GM12878 (cell line): ENCODE measurements at regions not wholly inside any gene's neighbourhood (a gene's known extent, or its start where the extent isn't known, plus 50 kb on each side); places are given as distances from the start of the nearest gene placed in this dataset.

Experiments
- ATAC-seq: fragments of 200-7000 bp; cut with Tn5 transposase; 3 replicates; pipeline ENCODE4 v1.9.1; 2020; ENCODE audit warnings: mild to moderate bottlenecking, moderate library complexity
- BruUV-seq: library from RNA; stranded (reverse); fragments of 400-500 nt; replicated peaks from 2 replicates; lab custom pipeline; 2021; lab: Mats Ljungman, UMichigan
- CTCF ChIA-PET: fragments of 300-600 bp; sonication (Branson Sonifier 250); formaldehyde crosslinking; extraction: SDS; loops from one replicate; lab custom pipeline; 2021; ENCODE audit warnings: inconsistent platforms; lab: Yijun Ruan, JAX
- POLR2A ChIA-PET: fragments of 350-600 bp; formaldehyde crosslinking; extraction: SDS; loops from one replicate; lab custom pipeline; 2021; ENCODE audit warnings: inconsistent platforms; lab: Charles Lee
- RAD21 ChIA-PET: fragments of 300-600 bp; sonication (Branson Sonifier 250); formaldehyde crosslinking; loops from one replicate; lab custom pipeline; 2023; ENCODE audit warnings: antibody characterized with exemption; ENCODE audit not compliant: unreplicated experiment; lab: Charles Lee
- SMC1A ChIA-PET: fragments of 300-600 bp; sonication (Branson Sonifier 250); formaldehyde crosslinking; loops from one replicate; lab custom pipeline; 2023; ENCODE audit not compliant: unreplicated experiment, uncharacterized antibody; lab: Charles Lee
- DNase-seq: peaks from one replicate; pipeline ENCODE4 v3.0.0-alpha.2; 2011; ENCODE audit warnings: low read depth, low spot score
- FAIRE-seq: peaks from 3 replicates; lab custom pipeline; 2011; peaks lifted over from hg19 to GRCh38; lab: Jason Lieb, UNC
- H2AFZ ChIP-seq: 2 replicates; pipeline ENCODE4 v1.6.0; 2011; ENCODE audit warnings: low read depth, low read length, control low read depth; ENCODE audit not compliant: control insufficient read depth
- H3K27ac ChIP-seq: 2 replicates; pipeline ENCODE4 v1.5.1; 2011; ENCODE audit warnings: control low read depth; ENCODE audit not compliant: control insufficient read depth, insufficient read depth
- H3K27me3 ChIP-seq, 2 experiments: replicated peaks in 1 of 2; 2 replicates each; pipeline versions ENCODE4 v1.6.0 to v1.6.1; 2011; ENCODE audit warnings: low read length in 1 of 2; ENCODE audit not compliant: control insufficient read depth in 2 of 2, insufficient read depth in 2 of 2
- H3K36me3 ChIP-seq, 2 experiments: 2 replicates each; pipeline ENCODE4 v1.5.1; 2011; ENCODE audit warnings: low read length in 1 of 2; ENCODE audit not compliant: control insufficient read depth in 2 of 2, insufficient read depth in 2 of 2
- H3K4me1 ChIP-seq: 2 replicates; pipeline ENCODE4 v1.6.1; 2011; ENCODE audit warnings: mild to moderate bottlenecking, low read length, moderate library complexity, mixed read lengths; ENCODE audit not compliant: control insufficient read depth, insufficient read depth
- H3K4me2 ChIP-seq: 2 replicates; pipeline ENCODE4 v1.6.0; 2011; ENCODE audit warnings: control low read depth; ENCODE audit not compliant: control insufficient read depth, insufficient read depth
- H3K4me3 ChIP-seq: fragments of 200-600 bp; sonication (generic); 2 replicates; pipeline ENCODE4 v1.5.1; 2016
- H3K79me2 ChIP-seq: 2 replicates; pipeline ENCODE4 v1.6.0; 2011; ENCODE audit warnings: low read length; ENCODE audit not compliant: control insufficient read depth, insufficient read depth
- H3K9ac ChIP-seq: 2 replicates; pipeline ENCODE4 v1.8.0; 2011; ENCODE audit warnings: low read length, control low read depth, mixed read lengths; ENCODE audit not compliant: control insufficient read depth, insufficient read depth
- H3K9me3 ChIP-seq: replicated peaks from 3 replicates; pipeline ENCODE4 v1.5.1; 2011; ENCODE audit warnings: mild to moderate bottlenecking, low read length; ENCODE audit not compliant: control insufficient read depth, insufficient read depth
- H4K20me1 ChIP-seq: 2 replicates; pipeline ENCODE4 v1.6.0; 2011; ENCODE audit not compliant: control insufficient read depth, insufficient read depth
- HDGF ChIP-seq: fragments of 450-650 bp; IDR thresholded peaks from 2 replicates; pipeline ENCODE4 v1.6.1; 2016; ENCODE audit warnings: antibody characterized with exemption
- KDM1A ChIP-seq: fragments of 200-600 bp; sonication (generic); IDR thresholded peaks from 2 replicates; pipeline ENCODE4 v1.6.1; 2016; ENCODE audit warnings: borderline replicate concordance
- MEF2B ChIP-seq: fragments of 450-650 bp; IDR thresholded peaks from 2 replicates; pipeline ENCODE4 v1.6.1; 2018; ENCODE audit warnings: mild to moderate bottlenecking, moderate library complexity; ENCODE audit not compliant: partially characterized antibody, poor library complexity, severe bottlenecking
- MYB ChIP-seq: fragments of 150-350 bp; IDR thresholded peaks from 2 replicates; pipeline ENCODE4 v1.6.1; 2014; ENCODE audit warnings: mild to moderate bottlenecking, low read depth, low read length, borderline replicate concordance
- NFYA ChIP-seq: IDR thresholded peaks from 2 replicates; pipeline ENCODE4 v1.6.1; 2011; ENCODE audit warnings: low read depth, mild to moderate bottlenecking, low read length, improper control_type of control experiment, borderline replicate concordance
- WGBS: methylation state at CpG from one replicate; pipeline ENCODE4 v1.1.6; 2016; ENCODE audit warnings: low lambda C conversion rate; ENCODE audit not compliant: insufficient replicate concordance, insufficient coverage; ENCODE audit errors: missing lambda C conversion rate; 5-methylcytosine and 5-hydroxymethylcytosine counted together
- in situ Hi-C: fragments of 300-500 bp; cut with MboI; formaldehyde crosslinking; loops from 9 replicates; pipeline ENCODE4 v1.14.3; 2018; ENCODE audit warnings: mixed read lengths
- intact Hi-C: fragments of 100-400 bp; cut with micrococcal nuclease; formaldehyde crosslinking; loops from one replicate; pipeline ENCODE4 v1.14.2; 2022; ENCODE audit not compliant: unreplicated experiment
- TF ChIP-seq, protein P1 (sequence below): IDR thresholded peaks from 2 replicates; pipeline ENCODE4 v1.6.1; 2012; ENCODE audit warnings: mild to moderate bottlenecking, low read depth, low read length
- TF ChIP-seq, protein P2 (sequence below): IDR thresholded peaks from 2 replicates; pipeline ENCODE4 v1.6.1; 2012; ENCODE audit warnings: low read depth, low read length, improper control_type of control experiment
- TF ChIP-seq, protein P3 (sequence below): fragments of 450-650 bp; formaldehyde crosslinking; IDR thresholded peaks from 2 replicates; pipeline ENCODE4 v1.4.0; 2022; ENCODE audit warnings: mild to moderate bottlenecking, moderate library complexity

DNA sequence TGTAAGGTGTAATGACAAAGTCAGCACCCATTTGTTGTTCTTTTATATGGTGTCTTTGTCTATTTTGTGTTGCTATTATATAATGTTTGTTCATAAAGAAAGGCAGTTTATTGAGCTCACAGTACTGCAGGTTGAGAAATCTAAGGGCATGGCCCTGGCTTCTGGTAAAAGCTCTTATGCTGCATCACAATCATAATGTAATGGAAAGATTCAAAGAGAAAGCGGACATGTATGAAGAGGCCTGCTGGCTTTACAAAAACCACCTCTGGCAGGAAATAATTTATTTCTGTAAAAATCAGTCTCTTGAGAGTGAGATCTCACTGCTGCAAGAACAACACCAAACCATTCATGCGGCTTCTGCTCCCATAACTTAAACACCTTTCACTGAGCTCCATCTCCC is 746.7 kb upstream of the FAM174A start:
- CTCF ChIA-PET, result no interaction called here
- SMC1A ChIA-PET, result no interaction called here
- H3K4me3 ChIP-seq, result no peak overlapping the region
- RAD21 ChIA-PET, result no interaction called here
- H3K9ac ChIP-seq, result no peak overlapping the region
- no peak for FAIRE-seq
- no peaks in the 10 kb centered on the region for H3K4me1 ChIP-seq
- H3K9me3 ChIP-seq, result no peaks in the 10 kb centered on the region
- H3K27ac ChIP-seq, result no peak overlapping the region
- WGBS, result 3% methylated on average over 2 of the region's 2 CpGs
- H2AFZ ChIP-seq, result no peak overlapping the region
- TF ChIP-seq KDM1A, result no peak
- TF ChIP-seq, protein P1, sequence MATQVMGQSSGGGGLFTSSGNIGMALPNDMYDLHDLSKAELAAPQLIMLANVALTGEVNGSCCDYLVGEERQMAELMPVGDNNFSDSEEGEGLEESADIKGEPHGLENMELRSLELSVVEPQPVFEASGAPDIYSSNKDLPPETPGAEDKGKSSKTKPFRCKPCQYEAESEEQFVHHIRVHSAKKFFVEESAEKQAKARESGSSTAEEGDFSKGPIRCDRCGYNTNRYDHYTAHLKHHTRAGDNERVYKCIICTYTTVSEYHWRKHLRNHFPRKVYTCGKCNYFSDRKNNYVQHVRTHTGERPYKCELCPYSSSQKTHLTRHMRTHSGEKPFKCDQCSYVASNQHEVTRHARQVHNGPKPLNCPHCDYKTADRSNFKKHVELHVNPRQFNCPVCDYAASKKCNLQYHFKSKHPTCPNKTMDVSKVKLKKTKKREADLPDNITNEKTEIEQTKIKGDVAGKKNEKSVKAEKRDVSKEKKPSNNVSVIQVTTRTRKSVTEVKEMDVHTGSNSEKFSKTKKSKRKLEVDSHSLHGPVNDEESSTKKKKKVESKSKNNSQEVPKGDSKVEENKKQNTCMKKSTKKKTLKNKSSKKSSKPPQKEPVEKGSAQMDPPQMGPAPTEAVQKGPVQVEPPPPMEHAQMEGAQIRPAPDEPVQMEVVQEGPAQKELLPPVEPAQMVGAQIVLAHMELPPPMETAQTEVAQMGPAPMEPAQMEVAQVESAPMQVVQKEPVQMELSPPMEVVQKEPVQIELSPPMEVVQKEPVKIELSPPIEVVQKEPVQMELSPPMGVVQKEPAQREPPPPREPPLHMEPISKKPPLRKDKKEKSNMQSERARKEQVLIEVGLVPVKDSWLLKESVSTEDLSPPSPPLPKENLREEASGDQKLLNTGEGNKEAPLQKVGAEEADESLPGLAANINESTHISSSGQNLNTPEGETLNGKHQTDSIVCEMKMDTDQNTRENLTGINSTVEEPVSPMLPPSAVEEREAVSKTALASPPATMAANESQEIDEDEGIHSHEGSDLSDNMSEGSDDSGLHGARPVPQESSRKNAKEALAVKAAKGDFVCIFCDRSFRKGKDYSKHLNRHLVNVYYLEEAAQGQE, result no peak
- TF ChIP-seq HDGF, result no peak
- TF ChIP-seq, protein P2, sequence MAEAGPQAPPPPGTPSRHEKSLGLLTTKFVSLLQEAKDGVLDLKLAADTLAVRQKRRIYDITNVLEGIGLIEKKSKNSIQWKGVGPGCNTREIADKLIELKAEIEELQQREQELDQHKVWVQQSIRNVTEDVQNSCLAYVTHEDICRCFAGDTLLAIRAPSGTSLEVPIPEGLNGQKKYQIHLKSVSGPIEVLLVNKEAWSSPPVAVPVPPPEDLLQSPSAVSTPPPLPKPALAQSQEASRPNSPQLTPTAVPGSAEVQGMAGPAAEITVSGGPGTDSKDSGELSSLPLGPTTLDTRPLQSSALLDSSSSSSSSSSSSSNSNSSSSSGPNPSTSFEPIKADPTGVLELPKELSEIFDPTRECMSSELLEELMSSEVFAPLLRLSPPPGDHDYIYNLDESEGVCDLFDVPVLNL, result no peak
- TF ChIP-seq NFYA, result no peak
- TF ChIP-seq MYB, result no peak
- no peak for TF ChIP-seq MEF2B
- TF ChIP-seq, protein P3, sequence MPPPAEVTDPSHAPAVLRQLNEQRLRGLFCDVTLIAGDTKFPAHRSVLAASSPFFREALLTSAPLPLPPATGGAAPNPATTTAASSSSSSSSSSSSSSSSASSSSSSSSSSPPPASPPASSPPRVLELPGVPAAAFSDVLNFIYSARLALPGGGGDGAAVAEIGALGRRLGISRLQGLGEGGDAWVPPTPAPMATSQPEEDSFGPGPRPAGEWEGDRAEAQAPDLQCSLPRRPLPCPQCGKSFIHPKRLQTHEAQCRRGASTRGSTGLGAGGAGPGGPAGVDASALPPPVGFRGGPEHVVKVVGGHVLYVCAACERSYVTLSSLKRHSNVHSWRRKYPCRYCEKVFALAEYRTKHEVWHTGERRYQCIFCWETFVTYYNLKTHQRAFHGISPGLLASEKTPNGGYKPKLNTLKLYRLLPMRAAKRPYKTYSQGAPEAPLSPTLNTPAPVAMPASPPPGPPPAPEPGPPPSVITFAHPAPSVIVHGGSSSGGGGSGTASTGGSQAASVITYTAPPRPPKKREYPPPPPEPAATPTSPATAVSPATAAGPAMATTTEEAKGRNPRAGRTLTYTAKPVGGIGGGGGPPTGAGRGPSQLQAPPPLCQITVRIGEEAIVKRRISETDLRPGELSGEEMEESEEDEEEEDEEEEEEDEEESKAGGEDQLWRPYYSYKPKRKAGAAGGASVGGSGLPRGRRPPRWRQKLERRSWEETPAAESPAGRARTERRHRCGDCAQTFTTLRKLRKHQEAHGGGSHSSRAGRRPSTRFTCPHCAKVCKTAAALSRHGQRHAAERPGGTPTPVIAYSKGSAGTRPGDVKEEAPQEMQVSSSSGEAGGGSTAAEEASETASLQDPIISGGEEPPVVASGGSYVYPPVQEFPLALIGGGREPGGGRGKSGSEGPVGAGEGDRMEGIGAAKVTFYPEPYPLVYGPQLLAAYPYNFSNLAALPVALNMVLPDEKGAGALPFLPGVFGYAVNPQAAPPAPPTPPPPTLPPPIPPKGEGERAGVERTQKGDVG (CRISPR knock-in tag), result no peak
- BruUV-seq, result no TSS peak
- in situ Hi-C loops (no loop called here), intact Hi-C loops (no loop called here)
- no peak for ATAC-seq
- H4K20me1 ChIP-seq, result no peaks in the 10 kb centered on the region
- no peaks in the 10 kb centered on the region for H3K36me3 ChIP-seq
- no peak overlapping the region for H3K4me2 ChIP-seq
- POLR2A ChIA-PET, result no interaction called here
- H3K27me3 ChIP-seq, result no peaks in the 10 kb centered on the region
- DNase-seq, result no peak
- no peaks in the 10 kb centered on the region for H3K79me2 ChIP-seq
